ENCODE measurements at regions not wholly inside any gene's neighbourhood (a gene's known extent, or its start where the extent isn't known, plus 50 kb on each side); places are given as distances from the start of the nearest gene placed in this dataset.
"Not testable (repeated sequence)": the region's sequence is repeated elsewhere in the genome, so short reads cannot be mapped to it uniquely, and the experiment has no call there.

- TF ChIP-seq CTCF (IDR thresholded peaks at IDR 0.05); SIN3A (IDR thresholded peaks at IDR 0.05; ENCODE audit: borderline replicate concordance, low read depth, low read length); EZH2phosphoT487 (IDR thresholded peaks at IDR 0.05; ENCODE audit: borderline replicate concordance, low read depth); MAX (IDR thresholded peaks at IDR 0.05; ENCODE audit: low read depth); RFX5 (IDR thresholded peaks at IDR 0.05; ENCODE audit: low read length); TEAD4 (IDR thresholded peaks at IDR 0.05; ENCODE audit: borderline replicate concordance, insufficient read depth); REST (IDR thresholded peaks at IDR 0.05; ENCODE audit: low read depth, low read length); PBX3 (IDR thresholded peaks at IDR 0.05); CHD2 (IDR thresholded peaks at IDR 0.05; ENCODE audit: low read length, partially characterized antibody); FOXJ3 (CRISPR knock-in tag; IDR thresholded peaks at IDR 0.05): not testable (repeated sequence)
These were observed 438.7 kb downstream of the GOLGA6L6 start for GRCh38 chr15:20102862-20103261.
